Cardiac septum (tissue), 1 donor: ENCODE measurements at regions not wholly inside any gene's neighbourhood (a gene's known extent, or its start where the extent isn't known, plus 50 kb on each side); places are given as distances from the start of the nearest gene placed in this dataset.

ENCODE experiments used
- DNase-seq: peaks from one replicate; pipeline ENCODE4 v3.0.0-alpha.2; 2020; ENCODE audit warnings: low spot score
- intact Hi-C: fragments of 100-400 bp; cut with DNase I; formaldehyde crosslinking; loops from one replicate; pipeline ENCODE4 v1.14.0; 2022
- donor health status: DM: no; HTN: no; CAD: no.

DNA sequence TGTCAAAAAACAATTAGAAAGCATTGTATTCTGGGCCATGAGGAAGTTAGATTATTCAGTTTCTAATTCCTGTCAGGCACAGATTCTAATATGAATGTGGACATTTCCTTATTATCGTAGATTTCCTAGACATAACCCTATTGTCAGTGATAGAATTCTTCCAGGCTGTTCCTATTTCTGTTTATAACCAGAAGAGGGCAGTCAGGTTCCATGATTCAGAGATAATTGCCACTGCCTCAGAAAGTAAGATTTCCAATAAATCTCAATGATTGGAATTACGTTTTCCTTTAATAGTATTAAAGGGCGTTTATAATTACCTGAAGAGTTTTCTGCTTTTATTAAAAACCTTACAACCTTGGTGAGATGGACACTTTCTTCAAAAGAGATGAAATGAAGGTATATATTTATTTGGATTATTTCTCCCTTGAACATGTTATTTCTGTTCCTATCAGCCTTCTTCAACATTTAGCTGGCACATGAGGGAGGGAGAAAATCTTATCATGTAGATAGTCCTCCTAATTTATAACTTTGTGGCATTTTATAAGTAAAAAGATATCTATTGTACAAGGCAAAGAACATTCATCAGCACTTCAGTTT is 439.2 kb downstream of the MCTP2 start:
- intact Hi-C loops: loop anchor here (10.0 kb wide), 2 partner anchors 354 to 464 kb away; no protein-coding TSS in a partner anchor

DNA sequence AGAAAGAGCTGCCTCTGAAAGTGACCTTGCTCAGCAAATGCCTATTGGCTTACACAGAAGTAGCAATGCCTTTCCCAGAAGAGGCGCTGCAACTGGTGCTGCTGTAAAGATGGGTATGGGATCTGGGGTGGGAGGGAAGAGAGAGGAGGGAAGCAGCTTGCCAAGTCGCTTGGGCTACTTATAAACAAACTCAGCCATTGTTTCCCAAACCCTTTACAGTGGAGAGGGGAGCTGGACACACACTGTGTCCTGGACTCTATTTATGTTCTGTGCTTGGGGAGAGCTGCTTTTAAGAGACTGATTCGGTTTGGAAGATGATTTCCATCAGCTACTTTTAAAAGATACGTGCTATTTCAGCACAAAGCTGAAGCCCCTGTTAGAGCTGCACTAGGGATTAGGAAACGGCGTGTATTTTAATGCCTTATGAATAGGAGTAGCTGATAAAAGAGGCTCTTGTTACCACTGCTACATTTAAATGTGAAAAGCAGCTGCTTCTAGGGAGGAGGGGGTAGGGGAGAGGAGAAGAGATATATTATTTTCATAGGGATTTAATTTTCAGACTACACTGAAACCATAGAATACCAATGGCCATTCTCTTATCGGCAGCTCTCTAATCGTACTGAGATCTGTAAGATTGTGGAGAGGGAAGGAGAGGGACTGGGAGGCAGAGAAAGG is 440.6 kb downstream of the MCTP2 start:
- intact Hi-C loops: loop anchor here (10.0 kb wide), 2 partner anchors 353 to 463 kb away; no protein-coding TSS in a partner anchor
- no peak for DNase-seq

More for the DNA sequence above, 439.2 kb downstream of the MCTP2 start:
- DNase-seq: no peak

DNA sequence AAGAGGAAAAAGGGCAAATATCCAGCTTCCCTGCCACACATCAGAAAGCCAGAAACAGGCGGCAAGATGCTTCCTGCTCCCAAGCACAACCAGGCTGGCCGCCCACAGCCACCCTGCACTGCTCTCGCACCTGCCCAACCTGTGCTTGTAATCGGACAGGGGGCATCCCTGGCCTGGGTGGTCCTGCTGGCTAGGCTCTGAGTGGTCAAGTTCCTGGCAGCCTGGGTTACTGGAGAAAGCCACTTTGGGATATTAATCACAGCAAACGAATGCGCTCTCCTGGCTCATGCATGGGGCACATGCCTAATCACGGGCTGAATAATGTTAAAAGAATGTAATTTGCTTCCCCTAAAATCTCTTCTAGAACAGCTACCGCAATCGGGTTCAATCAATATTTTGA is 442.4 kb downstream of the MCTP2 start:
- intact Hi-C loops: loop anchor here (10.0 kb wide), 2 partner anchors 351 to 461 kb away; no protein-coding TSS in a partner anchor
- no peak for DNase-seq

DNA sequence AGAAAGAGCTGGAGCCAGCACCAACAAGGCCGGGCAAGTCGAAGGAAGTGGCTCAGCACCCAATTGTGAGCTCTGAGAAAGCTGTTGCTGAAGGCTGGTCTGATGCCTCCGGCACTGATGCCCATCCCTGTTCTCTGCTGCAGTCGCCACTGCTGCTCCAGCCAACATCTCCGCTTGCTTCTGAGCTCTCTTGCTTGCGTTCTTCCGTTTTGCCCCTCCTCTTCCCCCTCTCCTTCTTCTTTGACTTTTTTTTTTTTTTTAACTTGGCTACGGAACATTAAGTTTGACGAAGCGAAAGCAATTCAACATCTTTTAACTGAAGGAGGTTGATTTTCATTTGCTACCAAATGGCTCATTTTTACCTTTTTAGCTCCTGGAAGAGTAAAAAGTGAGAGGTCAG is 442.9 kb downstream of the MCTP2 start:
- no peak for DNase-seq
- intact Hi-C loops: loop anchor here (10.0 kb wide), 2 partner anchors 351 to 461 kb away; no protein-coding TSS in a partner anchor

DNA sequence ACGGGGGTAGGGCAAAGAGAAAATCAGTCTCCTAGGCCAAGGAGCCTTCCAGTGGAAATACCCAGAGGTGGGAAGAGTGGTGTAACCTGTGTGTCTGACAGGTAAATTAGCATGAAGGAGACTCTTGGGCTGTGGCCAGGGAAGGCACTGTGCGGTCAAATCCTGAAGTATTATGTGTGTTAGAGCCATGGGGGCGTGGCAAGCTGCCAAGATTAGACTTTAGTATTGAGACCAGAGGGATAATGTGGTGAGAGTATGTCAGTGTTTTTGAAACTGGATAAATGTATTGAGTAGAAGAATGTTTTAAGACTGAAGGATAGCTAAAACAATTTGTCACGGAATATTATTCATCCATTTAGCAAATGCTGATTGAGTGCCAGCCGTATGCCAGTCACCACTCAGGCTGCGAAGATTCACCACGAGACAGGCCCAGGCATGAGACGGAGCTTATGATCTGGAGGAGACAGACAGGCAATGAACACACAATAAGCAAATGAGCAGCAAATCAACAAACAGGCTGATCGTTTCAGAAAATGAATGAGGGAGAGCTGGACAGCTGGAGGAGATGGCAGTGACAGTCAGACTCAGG is 445.9 kb downstream of the MCTP2 start:
- no peak for DNase-seq
- intact Hi-C loops: loop anchor here (10.0 kb wide), 2 partner anchors 348 to 458 kb away; no protein-coding TSS in a partner anchor

DNA sequence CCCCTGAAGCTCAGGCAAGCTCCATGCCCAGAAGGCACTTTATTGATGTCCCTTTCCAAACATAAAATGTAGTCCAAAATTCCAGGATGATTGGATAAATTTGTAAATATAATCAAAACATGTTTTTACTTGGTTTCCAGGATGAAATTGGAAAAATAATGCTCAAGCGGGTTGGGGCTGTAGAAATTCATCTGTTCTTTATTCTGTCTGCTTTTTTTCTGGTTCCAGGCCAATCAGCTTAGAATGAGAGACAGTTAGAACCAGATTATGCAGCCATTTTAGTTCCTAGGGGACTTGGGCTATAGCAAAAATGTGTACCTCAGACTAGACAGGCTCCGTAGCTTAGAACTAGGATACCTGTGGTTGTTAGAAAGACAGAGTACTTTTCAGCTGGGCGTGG is 450.8 kb downstream of the MCTP2 start:
- no peak for DNase-seq
- intact Hi-C loops: no loop called here

DNA sequence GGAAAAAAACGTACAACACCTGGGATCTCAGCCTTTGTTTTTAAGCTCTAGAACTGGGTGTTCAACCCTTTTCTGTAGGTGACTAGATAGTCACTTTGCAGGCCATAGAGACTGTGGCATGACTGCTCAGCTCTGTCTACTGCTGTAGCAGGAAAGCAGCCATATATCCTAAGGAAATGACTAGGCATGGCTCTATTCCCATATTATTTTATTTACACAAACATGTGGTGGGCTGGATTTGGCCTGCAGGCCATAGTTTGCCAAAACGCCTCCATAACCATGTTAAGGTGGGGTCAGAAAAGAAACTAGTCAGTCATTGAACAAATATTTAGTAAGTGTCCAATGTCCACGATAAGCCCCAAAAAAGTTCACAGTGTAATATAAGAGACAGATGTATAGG is 452.5 kb downstream of the MCTP2 start:
- DNase-seq: no peak

DNA sequence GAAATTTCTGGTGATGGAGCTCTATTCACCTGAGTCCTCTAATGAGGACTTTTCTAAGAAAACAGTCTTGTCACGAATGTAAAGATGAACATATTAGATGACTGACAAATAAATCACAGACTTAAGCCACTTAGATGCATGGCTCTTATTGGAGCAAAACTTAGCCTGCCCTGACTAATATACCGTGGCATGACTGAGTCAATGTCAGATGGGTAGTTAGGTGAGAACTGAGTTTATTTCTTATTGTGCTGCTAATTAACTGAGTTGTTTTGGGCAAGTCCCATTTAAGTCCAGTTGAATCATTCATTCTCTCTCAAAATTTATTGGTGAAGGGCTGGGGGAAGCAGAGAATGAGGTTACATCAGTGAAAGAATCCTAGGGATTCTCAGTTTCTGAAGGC is 459.8 kb downstream of the MCTP2 start:
- intact Hi-C loops: no loop called here
- no peak for DNase-seq

More for the DNA sequence above, 452.5 kb downstream of the MCTP2 start:
- intact Hi-C loops: no loop called here

DNA sequence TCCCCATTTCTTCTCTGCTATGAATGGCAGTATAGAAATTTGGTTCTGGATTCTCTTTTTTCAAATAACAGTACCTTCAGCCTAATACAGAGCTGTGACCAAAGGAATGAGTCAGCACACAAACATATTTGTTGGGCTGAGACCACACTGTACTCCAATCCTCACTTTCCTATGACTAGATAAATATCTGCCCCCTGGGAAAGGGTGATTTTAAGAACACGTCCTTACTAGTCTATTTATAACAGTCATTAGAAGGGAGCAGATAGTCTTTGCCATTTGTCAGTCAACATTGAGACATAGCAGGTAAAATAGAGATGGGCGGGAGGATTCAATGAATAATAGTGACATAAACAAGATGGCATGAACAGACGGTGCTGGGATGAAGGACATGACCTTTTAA is 461.3 kb downstream of the MCTP2 start:
- no peak for DNase-seq
- intact Hi-C loops: no loop called here

DNA sequence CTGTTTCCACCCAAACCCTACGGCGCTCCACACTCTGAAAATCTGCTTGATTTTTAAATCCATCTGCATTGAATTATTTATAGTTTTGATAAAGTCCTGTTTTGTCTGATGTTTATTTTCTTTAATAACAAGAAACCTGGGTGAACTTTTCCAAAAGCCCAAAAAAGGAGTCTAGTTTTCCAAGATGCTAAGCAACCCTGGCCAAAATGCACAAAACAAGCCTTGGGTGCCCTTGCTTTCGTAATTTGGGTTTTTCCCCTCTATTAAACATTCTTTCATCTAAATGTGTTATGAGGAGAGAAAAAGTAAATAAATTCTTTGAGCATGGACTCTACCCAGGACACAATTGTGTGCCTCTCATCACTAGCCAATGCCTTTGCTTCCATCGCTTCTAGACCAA is 468.9 kb downstream of the MCTP2 start:
- DNase-seq: no peak
- intact Hi-C loops: loop anchor here (10.0 kb wide), 1 partner anchor 145 kb away; no protein-coding TSS in a partner anchor

DNA sequence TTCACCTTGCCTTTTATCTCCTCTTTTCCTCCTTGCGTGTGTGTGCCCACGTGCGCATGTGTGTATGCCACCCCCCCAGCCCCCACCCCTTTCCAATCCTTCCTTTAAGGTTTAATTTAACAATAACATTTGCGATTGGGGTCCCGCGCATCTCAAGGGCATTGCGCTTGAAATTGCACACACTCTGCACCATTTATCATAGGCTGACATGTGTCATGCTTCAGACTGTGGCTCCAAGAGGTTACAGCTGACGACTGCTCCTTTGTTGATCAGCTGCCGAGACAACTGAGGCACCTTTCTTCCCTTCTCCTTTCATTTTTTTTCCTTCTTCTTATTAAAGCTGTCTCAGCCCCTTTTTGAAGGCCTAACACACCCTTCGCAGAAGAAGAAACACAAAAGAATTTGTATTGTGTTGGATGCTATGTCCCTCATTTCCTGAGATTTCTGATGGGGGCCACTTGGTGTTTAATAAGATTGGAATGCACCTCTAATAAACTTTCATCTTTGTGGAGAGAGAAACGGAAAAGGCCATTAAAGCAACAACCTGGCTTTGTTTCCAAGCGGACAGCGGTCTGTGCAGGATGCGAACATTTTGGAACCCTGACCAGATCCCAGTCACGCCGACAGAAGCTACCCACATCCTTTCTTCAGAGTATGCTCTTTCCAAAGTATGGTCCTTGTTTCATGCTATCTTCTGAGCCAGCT is 470.1 kb downstream of the MCTP2 start:
- DNase-seq: no peak
- intact Hi-C loops: loop anchor here (10.0 kb wide), 1 partner anchor 143 kb away; no protein-coding TSS in a partner anchor

DNA sequence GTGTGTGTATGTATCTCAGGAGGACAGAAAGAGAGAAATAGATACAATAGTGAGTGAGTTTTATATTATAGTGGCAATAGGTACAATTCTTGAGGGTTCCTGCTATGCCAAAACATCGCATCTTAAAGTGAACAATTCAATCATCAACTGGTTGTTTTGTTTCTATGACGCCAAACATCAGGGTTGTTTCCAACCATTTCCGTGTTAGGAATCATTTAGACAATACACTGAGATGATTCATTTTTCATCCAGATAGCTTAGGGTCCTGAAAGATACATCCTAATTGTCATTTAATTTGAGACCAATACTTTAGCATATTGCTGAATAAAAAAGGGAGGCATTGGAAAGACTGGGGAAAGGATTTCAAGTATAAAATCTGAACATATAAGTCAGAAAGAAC is 472.2 kb downstream of the MCTP2 start:
- no peak for DNase-seq
- intact Hi-C loops: loop anchor here (10.0 kb wide), 1 partner anchor 141 kb away; no protein-coding TSS in a partner anchor

DNA sequence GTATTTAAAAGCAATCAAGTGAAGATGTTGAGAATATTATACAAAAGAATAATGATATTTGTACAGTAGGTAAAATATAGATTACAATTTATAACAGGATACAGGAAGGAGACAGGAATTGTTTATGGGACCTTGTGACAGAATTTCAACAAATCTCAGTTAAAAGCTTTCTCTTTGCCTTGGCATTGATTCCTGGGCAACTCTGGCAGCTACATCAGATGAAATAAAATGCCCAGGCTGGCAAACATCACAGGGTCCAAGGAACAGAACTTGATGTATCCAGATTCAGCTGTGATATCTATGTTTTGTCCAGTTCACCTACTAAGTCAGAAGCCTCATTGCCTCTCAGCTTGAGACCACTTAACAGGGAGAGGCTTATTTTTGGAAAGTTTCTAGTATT is 473.1 kb downstream of the MCTP2 start:
- no peak for DNase-seq
- intact Hi-C loops: loop anchor here (10.0 kb wide), 1 partner anchor 140 kb away; no protein-coding TSS in a partner anchor

DNA sequence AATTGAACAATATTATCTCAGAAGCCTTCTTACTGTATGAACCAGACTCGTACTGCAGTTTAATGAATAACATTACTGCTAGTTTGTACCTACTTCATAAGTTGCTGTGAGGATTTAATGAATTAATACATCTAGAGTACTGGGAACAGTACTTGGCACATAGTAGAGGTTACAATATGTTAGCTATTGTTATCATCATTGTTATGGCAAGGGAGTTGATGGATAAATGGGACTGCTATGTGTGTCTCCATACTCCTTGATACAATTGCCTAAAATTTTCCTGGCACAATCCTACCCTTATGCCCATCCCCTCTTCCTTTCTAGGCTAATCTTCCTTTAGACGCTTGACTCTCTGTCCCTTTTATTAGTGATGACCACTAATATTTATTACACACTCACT is 473.6 kb downstream of the MCTP2 start:
- no peak for DNase-seq
- intact Hi-C loops: loop anchor here (10.0 kb wide), 1 partner anchor 140 kb away; no protein-coding TSS in a partner anchor

DNA sequence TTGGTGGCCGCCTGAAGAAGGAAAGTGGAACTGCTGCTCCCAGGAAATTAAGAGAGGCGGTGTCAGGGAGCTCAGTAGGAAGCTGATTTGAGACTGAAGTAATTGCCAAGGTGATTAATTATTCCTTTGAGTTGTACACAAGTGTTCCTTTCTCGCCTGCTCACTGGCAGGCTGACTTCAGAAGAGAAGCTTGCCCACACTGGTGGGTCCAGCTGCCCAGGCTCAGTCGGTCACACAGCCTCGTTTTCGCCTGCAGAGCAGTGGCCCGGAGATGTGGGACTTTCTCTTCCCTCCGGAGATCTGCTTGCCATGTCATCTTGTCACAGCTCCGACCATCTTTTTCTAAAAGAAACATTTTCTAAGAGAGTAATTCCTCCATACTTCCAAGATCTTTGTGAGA is 478.0 kb downstream of the MCTP2 start:
- no peak for DNase-seq
- intact Hi-C loops: loop anchor here (10.0 kb wide), 1 partner anchor 135 kb away; no protein-coding TSS in a partner anchor

DNA sequence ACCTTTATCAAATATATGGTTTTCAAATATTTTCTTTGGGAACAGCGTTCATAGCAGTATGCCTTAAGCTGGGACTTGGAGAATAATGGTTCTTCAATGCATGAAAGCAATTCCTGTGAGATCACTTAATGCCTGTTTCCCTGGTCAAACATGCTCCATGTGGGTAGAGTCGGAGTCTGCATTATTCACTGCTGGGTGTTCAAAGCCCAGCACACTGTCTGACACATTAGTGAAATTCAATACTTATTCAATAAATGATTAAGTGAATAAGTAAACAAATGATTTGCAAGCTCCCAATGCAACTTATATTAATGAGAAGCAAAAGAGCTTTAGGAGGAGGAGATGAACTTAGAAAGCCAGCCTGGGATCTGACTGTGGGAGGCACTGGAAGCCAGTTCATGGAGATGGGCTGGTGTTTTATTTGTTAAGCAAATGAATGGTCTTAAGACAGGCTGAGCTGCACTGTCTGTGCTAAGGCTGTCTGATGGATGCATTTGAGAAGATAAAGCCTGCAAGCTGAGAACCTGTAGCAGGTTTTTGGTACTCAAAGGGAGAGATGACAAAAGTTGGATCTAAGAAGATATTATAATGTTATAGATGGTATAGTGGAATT is 490.8 kb downstream of the MCTP2 start:
- no peak for DNase-seq
- intact Hi-C loops: no loop called here

DNA sequence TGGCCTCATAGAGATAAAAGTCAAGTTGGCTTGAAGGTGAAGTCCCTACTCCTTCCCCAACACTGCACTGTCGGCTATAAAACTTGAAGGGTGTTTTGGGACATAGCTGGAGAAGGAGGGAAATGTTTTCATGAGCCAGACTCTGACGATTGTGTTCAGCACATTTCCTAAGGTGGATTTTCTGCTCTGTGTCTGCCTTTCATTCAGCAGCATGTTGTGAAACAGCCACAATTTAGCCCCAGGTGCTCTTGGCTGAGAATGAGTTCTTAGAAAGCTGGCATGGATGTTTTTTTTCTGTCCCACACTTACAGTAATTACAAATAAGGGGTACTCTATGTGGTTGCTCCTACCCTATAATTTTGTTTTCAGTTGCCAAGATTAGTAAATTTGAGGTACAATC is 492.4 kb downstream of the MCTP2 start:
- intact Hi-C loops: no loop called here
- DNase-seq: no peak

DNA sequence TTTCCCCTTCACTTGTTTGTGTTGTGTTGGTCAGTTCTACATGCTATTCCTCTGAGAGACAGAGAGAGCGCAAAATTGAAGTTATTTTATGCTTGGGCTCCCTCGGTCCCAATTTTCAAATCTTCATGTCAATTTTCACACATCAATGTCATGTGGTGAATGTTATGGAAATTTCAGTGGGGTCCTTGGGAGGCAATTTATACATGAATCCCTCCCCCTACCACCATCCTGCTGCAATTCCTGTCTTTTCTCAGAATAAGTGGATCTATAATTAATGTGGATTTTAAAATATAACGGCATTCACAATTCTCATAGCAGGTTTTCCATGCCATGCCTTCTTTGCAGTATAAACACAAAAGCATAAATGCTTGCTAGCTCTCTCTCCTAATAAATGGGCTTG is 499.9 kb downstream of the MCTP2 start:
- no peak for DNase-seq
- intact Hi-C loops: no loop called here

DNA sequence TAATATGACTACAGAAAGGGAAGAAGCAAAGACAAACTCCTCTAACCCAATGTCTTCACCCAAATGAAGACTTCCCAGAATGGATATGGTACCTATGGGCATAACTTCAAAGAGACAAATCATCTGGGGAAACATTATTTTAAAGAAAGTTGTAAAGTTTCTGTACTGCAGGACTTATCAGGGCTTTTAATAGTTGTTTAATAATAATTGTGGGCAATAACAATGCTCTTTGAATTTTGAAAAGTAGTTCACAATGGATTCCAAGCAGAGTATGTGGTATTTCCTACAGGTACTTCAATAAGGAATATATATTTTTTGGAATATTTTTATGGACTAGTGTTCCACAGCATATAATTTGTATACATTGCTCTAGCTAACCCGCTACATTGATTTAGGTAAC is 503.1 kb downstream of the MCTP2 start:
- intact Hi-C loops: no loop called here
- no peak for DNase-seq

DNA sequence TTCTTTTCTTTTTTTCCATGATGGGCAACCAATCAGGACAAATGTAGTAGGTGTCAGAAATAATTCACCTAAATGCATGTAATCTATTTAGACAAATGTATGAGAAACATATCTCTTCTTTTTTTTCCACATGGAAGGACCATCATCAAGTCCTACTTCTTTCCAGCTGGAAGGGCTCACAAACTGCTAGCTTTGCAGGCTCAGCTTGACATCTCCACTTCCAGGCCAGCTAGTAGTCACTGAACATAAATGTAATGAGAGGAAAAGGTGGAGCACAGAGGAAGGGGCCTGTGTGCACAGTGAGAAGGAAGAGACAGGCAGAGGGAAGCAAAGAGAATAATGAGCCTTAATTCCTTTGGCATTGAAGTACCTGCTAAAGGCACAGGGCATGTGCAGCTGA is 504.9 kb downstream of the MCTP2 start:
- intact Hi-C loops: no loop called here
- DNase-seq: no peak
